ENCODE measurements at regions not wholly inside any gene's neighbourhood (a gene's known extent, or its start where the extent isn't known, plus 50 kb on each side); places are given as distances from the start of the nearest gene placed in this dataset.

DNA sequence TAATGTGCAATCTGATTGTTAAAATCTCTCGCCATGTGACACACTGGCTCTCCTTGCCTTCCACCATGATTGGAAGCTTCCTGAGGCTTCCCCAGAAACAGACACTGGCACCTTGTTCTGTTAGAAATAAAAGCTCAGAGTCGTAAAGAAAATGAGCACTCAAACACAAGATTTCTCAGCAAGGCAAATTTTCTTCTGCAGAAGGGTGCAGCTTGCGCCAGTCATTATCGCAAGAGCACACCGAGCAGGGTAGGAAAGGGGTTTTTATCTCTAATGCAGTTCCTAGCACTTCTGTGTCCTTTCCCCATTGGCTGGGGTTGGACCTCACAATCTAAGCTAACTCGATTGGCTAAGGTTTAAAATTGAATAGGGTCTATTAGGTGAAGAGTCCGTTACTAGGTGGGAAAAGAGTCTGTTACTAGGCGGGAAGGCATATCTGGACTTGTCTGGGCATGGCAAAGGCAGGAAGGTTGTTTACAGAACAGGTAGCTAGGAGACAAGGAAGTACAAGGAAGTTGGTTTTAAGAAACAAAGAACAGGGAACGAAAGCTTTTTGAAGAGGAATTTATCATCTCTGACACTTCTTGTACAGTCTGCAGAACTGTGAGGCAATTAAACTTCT lies 62.6 kb upstream of the BICD1 start:
- no peak for DNase-seq (ENCODE audit: low read depth in 2 of 2)

GRCh38 chr12:32047357-32048212 lies 59.1 kb upstream of the BICD1 start:
- DNase-seq (ENCODE audit: low read depth in 2 of 2) = no peak

- no peak for DNase-seq (ENCODE audit: low read depth in 2 of 2)
These were observed 57.9 kb upstream of the BICD1 start for GRCh38 chr12:32048791-32049190.

DNA sequence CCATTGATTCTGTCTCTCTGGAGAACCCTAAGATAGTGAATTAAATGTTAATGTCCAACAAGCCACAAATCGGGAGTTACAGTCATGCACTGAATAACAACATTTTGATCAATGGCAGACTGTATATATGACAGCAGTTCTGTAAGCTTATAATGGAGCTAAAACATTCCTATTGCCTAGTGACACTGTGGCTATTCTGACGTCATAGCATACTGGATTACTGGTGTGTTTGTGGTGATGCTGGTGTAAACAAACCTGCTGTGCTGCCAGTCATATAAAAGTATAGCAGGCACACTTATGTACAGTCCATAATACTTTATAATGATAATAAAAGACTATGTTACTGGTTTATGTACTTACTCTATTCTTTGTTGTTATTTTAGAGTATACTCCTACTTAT lies 56.7 kb upstream of the BICD1 start:
- no peak for DNase-seq (ENCODE audit: low read depth in 2 of 2)

- no peak for DNase-seq (ENCODE audit: low read depth in 2 of 2)
These were observed 55.0 kb upstream of the BICD1 start for GRCh38 chr12:32051511-32052211.

- no peak for DNase-seq (ENCODE audit: low read depth in 2 of 2)
These were observed 54.4 kb upstream of the BICD1 start for GRCh38 chr12:32052212-32052713.

DNA sequence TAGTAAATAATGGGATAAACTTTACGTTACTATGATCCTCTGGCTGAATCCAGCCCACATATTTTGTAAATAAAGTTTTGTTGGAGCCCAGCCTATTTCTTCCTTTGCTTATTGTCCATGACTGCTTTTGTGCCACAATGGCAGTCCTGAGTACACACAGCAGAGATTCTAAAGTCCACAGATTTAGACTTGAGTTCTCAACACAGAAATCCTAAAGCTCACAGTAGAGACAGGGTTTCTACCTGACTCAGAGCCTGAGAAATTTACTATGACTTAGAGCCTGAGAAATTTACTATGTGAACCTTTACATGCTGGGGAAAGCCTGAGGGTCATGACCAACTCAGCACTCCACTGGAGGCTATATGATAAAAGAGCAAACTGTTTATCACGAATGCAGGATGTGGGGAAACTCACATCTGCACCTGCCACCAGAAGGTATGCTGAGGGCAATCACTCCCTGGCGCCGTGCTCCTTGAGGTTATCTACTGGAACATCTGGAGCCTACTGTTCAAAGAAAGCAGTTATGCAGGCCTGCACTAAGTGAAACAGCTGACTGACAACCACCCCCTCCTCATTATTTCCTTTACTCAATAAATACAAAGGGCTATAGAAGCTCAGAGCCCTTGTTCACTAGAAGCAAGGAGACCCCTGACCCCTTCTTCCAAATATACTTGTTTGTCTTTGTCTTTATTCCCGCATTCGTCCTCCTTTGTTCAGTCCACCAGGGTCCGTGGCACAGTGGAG lies 52.6 kb upstream of the BICD1 start:
- DNase-seq (ENCODE audit: low read depth in 2 of 2) = no peak

Measured in activated CD8-positive, alpha-beta memory T cell treated with anti-CD3 and anti-CD28 coated beads for 4 hours (primary cell).